GM12865 (cell line): ENCODE measurements at regions not wholly inside any gene's neighbourhood (a gene's known extent, or its start where the extent isn't known, plus 50 kb on each side); places are given as distances from the start of the nearest gene placed in this dataset.

Source experiments
- DNase-seq: peaks from one replicate; pipeline ENCODE4 v3.0.0; 2010; ENCODE audit warnings: low read depth
- H3K4me3 ChIP-seq: 2 replicates; pipeline ENCODE4 v1.5.1; 2011; ENCODE audit warnings: mild to moderate bottlenecking, low read depth, low read length, control low read depth
- CTCF ChIP-seq: IDR thresholded peaks from 2 replicates; pipeline ENCODE4 v1.5.1; 2011; ENCODE audit warnings: low read length, control low read depth, low read depth, inconsistent platforms; ENCODE audit not compliant: insufficient read depth; ENCODE audit errors: missing control alignments

DNA sequence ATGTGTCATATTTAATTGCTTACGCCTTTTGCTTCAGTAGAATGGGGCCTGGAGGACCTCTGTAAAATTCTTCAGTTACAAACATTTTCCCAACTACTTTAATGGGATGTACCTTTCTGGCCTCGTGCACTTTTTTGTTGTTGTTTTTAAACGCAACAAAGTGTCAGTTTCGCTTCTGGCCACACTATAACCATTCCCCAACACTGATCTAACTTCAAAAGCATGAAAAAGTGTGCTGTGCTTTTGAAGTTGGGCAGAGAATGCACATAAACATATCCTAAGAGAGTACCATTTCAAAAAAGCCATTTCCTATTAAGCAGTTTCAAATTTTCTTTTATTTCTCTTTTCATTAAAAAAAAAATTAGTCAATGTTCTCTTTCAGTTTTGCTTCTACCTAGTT lies 435.8 kb downstream of the CNTN6 start:
- TF ChIP-seq CTCF, result no peak
- no peak for DNase-seq
- H3K4me3 ChIP-seq, result no peak overlapping the region

- no peak for TF ChIP-seq CTCF
- no peak for DNase-seq
- no peak overlapping the region for H3K4me3 ChIP-seq
Measured at GRCh38 chr3:1529676-1530075, 436.9 kb downstream of the CNTN6 start.

GRCh38 chr3:1531981-1532380 lies 439.2 kb downstream of the CNTN6 start:
- DNase-seq, result no peak
- no peak overlapping the region for H3K4me3 ChIP-seq
- TF ChIP-seq CTCF, result no peak

DNA sequence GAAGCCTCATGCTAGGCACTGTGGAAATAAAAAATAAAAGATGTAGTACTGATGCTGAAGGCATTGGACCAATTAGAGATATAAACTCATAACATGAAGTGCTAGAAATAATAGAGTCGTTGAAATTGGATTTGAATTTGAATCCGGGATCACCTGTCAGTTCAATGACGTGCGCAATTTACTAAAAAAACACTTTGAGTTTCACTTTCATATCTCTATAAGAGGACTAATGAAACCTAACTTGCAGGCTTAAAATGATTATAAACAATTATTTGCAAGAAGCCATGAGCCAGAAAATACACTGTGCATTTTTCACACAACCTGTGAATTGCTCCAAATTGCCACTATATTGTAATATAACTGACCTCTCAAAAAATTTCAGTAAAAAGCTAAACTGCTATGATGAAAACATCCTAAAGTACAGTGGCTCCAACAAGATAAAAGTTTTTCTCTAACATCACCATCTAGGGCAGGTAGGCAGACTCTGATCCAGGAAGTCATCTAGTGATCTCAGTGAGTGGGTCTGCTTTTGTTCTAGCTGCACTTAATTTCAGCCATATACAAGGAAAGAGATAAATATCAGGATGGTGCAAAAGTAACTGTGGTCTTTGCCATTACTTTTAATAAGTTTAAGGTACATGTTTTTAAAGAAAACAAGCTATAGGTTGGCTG lies 440.2 kb downstream of the CNTN6 start:
- no peak for TF ChIP-seq CTCF
- peak; percentile 1 for DNase-seq
- no peak overlapping the region for H3K4me3 ChIP-seq

DNA sequence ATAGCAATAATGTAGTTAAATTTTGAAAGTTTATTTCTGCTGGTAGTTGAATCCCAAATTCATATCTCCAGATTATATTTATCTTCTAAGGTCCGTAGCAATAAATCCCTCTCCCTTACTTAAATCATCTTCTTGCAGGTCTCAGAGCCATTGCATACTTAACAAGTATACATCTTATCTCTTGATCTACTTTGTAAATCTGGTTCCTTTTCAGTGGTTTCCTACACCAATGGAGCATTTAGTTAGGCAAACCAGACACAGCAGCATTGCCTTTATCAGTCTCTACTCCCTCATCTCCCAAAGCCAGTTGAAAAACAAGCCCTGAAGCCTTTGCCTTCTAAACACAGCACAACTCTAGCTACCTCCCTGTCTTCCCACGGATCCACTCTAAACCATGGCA lies 440.9 kb downstream of the CNTN6 start:
- no peak overlapping the region for H3K4me3 ChIP-seq
- TF ChIP-seq CTCF, result no peak
- no peak for DNase-seq

GRCh38 chr3:1534252-1534651 lies 441.4 kb downstream of the CNTN6 start:
- no peak for DNase-seq
- TF ChIP-seq CTCF, result no peak
- no peak overlapping the region for H3K4me3 ChIP-seq

DNA sequence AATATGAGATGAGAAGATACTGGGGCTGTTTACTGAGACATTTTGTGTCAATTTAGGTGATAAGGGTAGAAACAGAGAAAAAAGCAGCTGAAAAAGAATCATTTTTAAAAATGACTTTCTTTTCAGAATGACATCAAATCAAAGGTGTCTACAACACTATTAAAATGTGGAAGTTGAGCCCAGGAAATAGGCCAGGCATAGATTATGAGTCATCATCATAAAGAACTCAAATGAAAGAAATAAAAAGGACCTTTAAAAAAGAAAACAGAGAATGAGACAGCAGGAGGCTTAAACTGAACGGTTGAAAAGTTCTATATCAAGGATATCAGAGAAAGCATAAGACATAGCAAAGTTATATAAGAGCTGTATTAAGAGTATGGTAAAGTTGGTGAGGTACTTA lies 442.5 kb downstream of the CNTN6 start:
- TF ChIP-seq CTCF, result no peak
- H3K4me3 ChIP-seq, result no peak overlapping the region
- no peak for DNase-seq
